HG02870 (cell line): ENCODE measurements at regions not wholly inside any gene's neighbourhood (a gene's known extent, or its start where the extent isn't known, plus 50 kb on each side); places are given as distances from the start of the nearest gene placed in this dataset.

Experiments
- ATAC-seq: cut with Tn5 transposase; IDR thresholded peaks from one replicate; pipeline ENCODE4 v1.9.1; 2021; ENCODE audit warnings: mild to moderate bottlenecking, moderate library complexity; ENCODE audit not compliant: unreplicated experiment

GRCh38 chr3:70393881-70394612 is 81.6 kb upstream of the MDFIC2 start:
- no peak for ATAC-seq

DNA sequence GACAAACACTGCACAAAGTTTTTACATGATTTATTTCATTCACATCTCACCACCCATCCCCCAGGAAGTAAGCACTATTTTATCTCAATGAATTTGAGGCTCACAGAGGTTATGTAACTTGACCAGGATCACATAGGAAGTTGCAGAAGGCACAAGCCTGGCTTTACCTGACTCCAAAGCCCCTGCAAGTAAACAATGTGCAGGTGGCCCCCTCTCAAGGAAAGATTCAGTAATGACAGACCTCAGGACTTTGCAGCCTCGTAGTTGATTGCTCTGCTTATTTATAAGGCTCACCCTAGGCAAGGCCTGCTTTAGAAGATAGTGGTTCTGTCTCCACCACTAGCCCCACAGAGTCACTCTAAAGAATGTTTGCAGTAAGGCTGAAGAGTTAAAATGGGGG is 79.8 kb upstream of the MDFIC2 start:
- ATAC-seq = no peak

DNA sequence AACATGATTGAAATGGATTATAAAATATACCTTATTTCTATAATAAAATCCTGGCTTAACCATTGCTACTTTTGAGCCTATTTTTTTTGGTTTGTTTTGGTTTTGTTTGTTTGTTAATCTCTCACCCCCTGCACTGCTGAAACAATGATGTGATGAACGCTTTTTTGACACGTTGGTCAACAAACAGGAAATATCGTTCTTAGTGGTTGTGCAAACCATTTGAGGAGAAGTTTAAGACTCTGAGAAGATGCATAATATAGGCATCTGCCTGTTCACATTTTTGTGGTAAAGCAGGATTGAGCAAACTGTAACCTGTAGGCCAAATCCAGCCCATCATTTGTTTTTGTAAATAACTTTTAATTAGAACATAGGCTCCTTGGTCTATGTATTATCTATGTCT is 75.5 kb upstream of the MDFIC2 start:
- no peak for ATAC-seq

GRCh38 chr3:70386846-70387245 is 74.4 kb upstream of the MDFIC2 start:
- no peak for ATAC-seq

- no peak for ATAC-seq
Observed at GRCh38 chr3:70386043-70386442, 73.6 kb upstream of the MDFIC2 start.

GRCh38 chr3:70383360-70383831 is 71.0 kb upstream of the MDFIC2 start:
- peak; percentile 96 for ATAC-seq

DNA sequence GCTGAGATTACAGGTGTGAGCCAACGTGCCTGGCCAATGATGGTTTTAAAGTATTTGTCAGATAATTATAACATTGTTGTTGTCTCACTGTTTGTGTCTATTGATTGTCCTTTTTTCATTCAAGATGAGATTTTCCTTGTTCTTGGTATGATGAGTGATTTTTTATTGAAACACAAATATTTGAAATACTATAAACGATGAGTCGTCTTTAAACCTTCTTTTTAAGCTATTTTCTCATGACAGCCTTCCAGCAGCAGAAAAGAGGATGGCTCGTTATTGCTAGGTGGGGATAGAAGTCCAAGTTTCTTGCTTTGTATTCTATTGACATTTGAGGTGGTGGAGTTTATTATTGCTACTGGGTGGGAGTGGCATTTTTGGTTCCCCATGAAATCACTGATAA is 61.7 kb upstream of the MDFIC2 start:
- no peak for ATAC-seq
